GM18508 (cell line): ENCODE measurements at regions not wholly inside any gene's neighbourhood (a gene's known extent, or its start where the extent isn't known, plus 50 kb on each side); places are given as distances from the start of the nearest gene placed in this dataset.

ENCODE experiments used
- ATAC-seq: cut with Tn5 transposase; IDR thresholded peaks from one replicate; pipeline ENCODE4 v1.9.1; 2021; ENCODE audit warnings: moderate number of reproducible peaks; ENCODE audit not compliant: insufficient read depth, unreplicated experiment

DNA sequence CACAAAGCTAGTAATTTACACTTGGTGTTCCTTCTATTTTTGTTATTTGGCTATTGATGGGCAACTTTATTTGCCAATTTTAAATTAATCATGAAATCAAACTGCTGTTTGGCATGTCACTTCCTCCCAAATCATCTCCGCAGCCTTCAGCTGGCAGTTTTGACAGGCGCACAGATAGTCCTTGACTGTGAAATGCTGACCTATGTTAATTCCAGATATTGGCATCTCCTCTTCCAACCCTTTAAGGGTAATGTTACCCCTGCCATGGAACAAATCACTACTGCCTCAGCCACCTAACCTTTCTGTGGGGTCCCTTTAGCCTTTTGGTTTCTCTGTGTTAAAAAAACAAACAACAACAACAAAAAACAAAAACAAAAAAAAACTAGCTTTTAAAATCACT lies 182.4 kb upstream of the TANK start:
- no peak for ATAC-seq

DNA sequence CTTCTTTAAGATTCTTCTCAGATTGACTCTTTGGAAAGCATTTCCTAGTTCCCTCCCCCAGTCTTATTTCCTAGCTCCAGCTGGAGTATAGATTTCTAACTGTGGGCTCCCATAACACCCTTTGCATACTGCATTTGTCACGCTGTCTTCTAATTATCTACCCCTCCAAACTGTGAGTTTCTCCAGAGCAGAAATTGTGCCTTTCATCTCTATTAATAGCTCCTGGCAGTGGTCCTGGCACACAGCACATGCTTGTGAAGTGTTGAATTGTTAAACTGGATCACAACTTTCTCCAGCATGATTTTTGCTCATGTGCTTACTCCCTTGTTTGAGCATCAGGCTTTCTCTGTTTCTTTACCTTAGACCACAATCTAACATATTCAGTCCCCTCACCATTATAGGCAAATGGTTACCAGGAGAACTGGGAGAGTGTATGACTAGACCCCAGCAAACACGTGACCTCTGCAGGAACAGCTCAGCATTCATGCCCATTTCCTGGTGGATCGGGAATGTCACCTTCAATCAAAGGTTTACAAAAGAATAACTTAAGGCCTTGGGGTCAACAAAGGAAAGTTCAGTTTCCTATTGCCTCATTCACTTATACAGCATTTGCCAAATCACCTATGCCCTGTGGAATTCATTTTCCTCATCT lies 175.7 kb upstream of the TANK start:
- ATAC-seq = no peak

DNA sequence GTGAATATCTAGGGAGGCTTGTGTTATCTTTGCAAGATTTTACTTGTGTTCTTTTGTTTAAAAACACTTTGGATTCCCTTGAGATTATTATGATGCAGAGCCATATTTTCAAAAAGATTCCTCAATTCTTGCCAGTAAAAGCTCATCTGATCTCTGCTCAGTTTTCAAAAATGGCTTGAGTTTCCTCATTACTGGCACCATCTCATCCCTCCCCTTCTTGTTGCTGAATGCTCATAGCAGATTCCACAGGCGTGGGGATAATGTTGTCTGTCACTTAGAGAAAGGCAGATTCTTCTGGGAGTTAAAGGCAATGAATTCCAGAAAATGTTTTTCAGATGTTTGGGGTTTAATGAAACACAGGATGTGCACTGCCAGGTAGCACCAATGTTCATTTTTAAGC lies 170.4 kb upstream of the TANK start:
- ATAC-seq = no peak

DNA sequence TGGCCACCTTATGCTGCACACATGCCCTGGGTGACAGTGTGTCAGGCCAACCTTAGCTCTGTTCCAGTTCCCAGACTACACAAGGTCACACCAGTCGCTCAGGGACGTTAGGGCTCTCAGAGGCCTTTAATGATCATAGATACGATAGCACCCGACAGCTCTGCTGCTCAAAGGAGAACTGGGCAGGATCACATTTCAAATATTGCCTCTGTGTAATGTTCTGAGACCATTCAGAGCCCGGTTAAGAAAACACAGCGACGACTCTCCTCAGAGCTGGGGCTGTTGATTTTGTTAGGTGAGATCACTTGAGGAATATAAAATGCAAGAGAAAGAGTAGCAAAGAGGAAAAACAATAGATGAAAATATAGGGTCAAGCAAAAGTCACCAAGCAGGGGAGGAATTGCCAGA lies 166.6 kb upstream of the TANK start:
- ATAC-seq = no peak

DNA sequence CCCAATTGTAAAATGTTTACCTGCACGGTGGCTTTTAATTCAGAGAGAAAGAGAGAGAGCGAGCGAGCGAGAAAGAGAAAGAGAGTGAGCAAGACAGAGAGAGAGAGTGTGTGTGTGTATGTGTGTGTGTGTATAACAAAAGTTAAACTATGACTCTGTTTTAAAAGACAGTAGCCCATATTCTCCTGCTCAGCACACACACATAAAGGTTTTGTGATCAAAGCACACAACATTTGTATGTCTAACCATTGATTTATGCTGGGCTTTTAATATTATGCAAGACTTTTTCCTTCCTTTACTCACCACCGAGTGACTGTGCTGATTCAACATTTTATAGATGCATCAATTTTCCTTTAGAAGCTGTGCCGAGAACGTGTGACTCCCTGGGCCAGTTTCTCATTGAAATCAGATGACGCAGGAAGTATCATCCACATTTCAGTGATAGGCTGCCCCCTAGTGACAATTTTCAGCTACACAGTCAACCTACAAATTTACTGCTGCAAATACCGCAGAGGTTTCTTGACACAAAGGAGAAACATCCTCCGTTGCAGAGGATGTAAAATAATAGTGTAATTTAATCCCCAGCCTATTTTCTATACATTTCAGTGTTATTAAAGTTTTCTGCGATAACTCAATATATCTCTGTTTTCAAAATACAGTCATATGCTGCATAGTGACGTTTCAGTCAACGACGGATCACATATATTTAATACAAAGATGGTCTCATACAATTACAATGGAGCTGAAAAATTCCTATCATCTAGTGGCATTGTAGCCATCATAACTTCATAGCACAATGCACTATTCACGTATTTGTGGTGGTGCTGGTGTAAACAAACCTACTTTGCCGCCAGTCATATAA lies 165.9 kb upstream of the TANK start:
- peak; percentile 75 for ATAC-seq

DNA sequence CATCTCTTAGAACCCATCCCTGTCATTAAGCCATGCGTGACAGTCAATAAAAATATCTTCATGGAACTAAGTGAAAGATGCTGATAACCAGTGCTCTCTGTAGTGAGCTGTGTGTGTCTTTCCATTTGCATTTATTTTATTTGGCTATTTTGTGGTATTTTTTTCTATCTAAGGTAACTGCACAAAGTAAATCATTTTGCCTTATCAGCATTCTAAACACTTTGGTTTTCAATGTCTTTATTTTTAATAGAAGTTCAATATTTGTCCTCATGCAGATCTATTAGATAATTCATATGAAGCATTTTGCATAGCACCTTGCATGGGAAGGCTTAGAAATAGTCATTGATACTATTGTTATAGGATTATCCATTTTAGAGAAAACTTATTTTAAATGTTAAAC lies 163.6 kb upstream of the TANK start:
- no peak for ATAC-seq

DNA sequence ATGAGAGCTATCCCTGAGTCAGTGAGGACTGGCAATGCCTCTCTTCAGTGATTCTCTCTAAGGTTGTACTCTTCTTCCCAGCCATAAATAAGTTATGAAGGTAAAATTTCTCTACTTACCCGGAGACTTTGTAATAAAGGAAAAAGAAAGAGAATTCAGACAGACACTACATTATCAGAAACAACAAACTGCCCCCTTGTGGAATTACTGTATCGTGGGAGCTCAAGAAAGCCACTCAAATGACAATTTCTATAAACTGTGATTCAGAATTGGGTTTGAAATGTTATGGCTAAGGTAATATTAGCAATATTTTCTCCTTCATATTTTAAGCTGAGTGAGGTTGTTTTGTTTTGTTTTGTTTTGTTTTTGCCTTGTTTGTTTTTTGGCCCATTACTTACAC lies 155.8 kb upstream of the TANK start:
- ATAC-seq = no peak

DNA sequence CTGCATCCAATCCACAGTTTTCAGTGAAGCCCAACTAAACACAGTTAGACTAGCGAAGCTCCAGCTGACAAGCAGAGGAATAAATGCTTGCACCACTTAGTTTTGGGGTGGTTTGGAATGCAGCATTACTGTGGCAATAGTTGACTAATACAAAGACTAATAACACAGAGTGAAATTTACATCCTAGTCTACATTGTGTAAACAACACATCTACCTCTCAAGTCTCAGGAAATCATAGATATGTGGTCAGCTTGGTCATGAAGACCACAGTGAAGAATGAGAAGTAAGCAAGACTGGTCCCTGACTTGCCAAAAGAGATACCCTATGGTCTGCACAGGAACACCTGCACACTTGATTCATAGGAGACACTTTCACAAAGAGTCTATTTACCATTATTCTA lies 155.1 kb upstream of the TANK start:
- no peak for ATAC-seq

DNA sequence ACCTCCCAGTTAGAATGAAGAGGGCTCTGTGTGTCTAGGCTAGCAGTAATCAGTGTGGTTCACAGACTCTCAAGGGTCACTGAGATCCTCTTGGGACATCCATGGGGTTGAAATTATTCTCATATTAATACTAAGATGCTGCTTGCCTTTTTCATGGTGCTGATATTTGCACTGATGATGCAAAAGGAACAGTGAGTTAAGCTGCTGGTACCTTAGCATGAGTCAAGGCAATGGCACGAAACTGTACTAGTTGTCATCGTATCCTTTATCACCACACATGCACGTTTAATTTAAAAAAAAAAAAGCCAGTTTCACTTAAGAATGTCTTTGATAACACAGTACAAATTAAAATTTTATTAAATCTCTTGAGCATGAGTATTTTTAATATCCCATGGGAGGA lies 151.9 kb upstream of the TANK start:
- no peak for ATAC-seq

DNA sequence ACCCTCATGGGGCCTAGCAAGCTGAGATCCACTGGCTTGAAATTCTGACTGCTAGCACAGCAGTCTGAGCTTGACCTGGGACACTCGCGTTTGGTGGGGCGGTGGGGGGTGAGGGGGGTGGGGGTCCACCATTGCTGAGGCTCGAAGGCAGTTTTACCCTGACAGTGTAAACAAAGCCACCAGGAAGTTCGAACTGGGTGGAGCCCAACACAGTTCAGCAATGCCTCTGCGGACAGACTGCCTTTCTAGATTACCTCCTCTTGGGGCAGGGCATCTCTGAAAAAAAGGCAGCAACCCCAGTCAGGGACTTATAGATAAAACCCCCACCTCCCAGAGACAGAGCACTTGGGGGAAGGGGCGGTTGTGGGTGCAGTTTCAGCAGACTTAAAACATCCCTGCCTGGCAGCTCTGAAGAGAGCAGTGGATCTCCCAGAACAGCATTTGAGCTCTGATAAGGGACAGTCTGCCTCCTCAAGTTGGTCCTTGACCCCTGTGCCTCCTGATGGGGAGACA lies 149.7 kb upstream of the TANK start:
- no peak for ATAC-seq

DNA sequence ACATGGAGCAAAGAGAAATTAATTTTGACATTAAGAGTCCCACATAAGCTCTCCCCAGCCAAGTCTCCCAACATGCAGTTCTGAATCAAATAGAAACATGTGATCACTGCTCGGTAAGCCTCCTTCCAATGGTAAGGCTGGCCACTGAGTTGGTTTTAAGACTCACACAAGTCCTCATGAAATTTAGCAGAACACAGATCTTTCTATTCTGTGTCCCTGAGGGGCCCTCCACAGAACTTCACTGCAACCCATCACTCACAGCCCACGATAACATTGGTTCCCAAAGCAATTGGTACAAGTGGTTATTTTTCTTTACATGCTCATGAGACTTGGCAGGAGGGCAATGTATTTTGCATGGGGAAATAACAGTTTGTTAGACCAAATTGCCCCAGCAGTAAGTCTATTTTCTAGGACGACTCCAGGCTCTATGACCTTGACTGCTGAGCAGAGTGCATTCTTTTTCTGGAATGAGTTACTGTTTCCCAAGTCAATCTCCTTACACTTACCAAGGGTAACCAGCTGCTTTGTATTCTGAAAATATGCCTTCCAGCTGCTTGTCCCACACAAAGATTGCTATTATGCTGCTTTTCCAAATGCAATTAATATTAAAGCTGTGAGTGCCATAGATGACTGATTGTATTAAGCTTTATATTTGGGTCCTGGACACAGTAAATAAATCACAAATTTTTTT lies 142.3 kb upstream of the TANK start:
- ATAC-seq = no peak

DNA sequence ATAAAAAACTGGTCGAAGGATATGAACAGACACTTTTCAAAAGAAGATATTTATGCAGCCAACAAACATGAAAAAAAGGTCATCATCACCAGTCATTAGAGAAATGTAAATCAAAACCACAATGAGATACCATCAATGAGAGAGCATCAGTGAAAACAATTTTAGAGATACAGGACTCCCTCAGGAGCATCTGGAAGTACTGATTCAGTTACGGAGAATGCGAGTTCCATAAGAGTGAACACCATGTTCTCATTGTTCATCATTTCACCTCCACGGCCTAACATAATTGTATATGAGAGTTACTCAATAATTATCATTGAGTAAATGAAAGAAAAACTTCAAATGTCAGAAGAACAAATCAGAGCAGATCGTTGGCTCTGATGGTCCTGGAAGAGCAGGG lies 140.9 kb upstream of the TANK start:
- no peak for ATAC-seq

DNA sequence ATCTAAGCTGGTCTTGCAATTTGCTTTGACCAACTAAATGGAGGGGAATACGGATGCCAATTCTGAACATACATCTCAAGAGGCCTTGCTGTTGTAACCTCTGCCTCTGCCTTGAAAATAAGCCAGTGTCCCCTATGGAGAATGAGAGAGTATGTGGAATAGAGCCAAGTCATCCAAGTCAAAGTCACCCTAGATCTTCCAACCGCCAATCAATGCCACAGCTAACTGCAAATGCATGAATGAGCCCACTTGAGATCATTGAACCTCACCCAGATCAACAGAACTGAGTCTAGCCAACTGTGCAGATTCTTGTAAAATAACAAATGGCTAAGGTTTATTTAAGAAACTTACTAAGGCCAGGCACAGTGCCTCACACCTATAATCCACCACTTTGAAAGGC lies 139.8 kb upstream of the TANK start:
- ATAC-seq = no peak

DNA sequence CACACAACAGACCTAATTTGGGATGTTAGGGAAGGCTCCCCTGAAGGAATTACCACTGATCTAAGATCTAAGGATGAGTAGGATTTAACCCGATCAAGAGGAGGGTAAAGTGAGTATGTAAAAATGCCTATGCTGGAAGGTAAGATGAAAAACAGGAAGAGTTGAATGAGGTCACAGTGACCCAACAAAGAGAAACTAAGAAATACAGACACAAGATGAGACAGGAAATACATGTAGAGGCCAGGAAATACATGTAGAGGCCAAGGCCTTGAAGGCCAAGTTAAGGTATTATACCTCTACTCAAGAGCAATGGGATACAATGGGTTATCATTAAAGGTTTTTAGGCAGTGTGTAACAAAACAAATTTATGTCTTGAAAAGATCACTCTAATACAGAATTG lies 131.6 kb upstream of the TANK start:
- no peak for ATAC-seq

DNA sequence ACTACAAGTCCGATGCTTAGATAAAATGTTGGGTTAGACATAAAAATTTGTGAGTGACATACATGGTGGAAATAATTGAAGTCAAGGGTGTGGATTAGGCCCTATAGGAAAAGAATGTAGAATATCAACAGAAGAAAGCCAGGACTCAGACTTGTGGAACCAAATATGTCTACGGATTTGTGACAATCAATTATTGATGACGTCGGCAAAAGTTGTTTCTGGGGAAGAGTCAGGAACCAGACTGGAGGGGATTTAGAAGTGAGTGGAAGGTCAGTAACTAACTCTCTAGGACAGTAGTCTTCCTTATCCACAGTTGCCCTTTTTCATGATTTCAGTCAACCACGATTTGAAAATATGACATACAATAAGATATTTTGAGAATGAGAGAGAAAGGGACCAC lies 130.9 kb upstream of the TANK start:
- ATAC-seq = no peak

DNA sequence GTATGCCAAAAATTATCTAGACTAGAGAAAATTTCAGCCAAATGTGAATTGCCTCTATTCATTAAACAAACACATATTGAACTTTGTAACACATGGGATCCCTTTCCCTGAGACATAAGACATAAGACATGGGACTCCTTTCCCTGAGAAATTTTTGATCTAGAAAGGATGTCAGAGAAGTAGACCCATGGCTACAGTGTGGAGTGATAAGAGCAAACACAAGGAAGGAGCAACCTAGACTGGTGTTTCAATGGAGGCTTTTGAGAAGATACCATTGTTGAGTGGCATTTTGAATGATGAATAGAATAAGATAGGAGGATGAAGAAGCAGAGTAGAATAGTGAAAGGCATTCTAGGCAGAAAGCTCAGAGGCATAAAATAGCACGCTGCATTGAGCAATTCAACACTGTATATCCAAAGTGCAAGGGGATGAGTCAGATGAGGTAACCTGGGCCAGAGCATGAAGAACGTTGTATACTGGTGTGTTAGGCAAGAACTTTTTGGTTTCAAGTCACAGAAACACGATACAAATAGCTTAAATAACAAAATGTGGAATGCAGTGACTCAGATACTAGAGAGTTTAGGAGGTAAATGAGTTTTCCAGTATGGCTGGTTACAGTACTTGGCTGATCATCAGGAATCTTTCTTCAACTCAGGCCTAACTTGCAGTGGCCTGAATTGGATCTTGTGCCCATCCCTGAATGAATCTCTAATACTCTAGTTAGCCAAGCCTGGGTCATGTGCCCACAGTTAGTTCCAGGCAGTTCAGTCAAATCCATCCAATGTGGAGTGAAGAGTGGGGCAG lies 129.8 kb upstream of the TANK start:
- ATAC-seq = no peak

DNA sequence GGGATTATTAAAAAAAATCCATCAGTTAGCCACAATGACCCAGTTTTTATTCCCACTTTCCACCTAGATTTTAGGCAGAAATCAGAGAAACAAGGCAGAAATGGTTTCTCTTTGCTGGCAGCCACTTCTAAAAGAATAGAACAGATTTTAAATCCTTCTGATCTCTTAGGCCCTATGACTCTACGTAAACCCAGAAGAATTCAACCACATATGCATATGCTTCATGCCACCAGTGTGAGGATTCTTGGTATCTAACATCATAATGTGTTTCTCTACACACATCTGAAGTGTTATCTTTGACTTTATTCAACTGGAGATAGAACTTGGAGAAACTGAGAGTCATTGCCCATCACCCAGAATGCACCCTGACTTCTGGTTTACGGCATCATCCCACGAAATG lies 128.7 kb upstream of the TANK start:
- no peak for ATAC-seq

DNA sequence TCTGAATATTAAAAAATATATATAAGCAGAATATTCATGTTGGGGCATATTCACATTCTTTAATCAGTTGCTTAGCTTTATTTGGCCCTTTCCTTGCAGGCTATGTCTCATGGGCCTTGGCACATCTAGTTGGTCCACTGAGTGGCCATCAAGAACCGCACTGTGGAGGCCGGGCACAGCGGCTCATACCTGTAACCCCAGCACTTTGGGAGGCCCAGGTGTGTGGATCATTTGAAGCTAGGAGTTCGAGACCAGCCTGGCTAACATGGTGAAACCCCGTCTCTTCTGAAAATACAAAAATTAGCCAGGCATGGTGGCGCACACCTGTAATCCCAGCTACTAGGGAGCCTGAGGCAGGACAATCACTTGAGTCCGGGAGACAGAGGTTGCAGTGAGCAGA lies 127.6 kb upstream of the TANK start:
- ATAC-seq = no peak

DNA sequence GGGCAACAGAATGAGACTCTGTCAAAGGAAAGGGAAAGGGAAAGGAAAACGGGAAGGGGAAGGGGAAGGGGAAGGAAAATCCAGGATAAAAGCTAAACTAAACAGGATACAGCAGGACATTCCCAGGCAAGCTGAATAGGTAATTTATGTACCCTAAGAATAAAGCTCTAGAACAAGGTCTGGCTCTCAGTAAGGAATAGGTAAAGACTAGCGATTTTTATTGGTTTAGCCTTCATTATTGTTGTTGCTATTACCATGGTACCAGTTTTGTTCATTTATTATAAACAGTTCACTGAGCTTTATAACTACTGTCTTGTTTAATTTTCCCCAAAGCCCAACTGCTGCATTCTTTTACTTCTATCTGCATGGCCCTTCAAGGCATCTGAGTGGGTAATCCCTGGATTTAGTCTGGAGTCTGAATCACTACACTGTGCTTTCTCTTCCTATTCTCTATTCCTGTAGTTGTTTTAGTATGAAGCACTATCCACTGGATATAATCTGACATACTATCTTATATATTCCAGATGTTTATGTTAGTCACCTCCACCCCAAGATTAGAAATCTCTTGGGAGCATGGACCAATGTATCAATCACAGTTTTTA lies 127.1 kb upstream of the TANK start:
- no peak for ATAC-seq

DNA sequence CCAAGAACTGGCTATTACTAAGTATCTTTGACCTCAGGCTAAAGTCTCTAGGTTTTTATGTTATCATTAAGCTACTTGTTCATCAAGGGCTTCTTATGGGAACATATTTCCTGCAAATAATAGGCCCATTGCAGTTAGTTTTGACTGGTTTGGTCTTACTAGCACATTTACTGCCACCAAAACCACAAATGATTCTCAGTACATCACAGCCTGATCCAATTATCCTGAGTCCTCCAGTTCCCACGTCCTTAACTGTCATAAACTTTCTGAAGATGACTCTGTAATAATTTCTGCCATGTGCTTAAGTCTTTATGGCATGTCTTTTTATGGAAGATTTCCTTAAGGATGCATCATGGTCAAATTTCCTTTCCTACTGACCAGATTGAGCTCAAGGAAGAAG lies 123.3 kb upstream of the TANK start:
- no peak for ATAC-seq
